ENCODE measurements at regions not wholly inside any gene's neighbourhood (a gene's known extent, or its start where the extent isn't known, plus 50 kb on each side); places are given as distances from the start of the nearest gene placed in this dataset.
A peak's percentile ranks its signal among the peaks of the same experiment; 100 is the strongest.

DNA sequence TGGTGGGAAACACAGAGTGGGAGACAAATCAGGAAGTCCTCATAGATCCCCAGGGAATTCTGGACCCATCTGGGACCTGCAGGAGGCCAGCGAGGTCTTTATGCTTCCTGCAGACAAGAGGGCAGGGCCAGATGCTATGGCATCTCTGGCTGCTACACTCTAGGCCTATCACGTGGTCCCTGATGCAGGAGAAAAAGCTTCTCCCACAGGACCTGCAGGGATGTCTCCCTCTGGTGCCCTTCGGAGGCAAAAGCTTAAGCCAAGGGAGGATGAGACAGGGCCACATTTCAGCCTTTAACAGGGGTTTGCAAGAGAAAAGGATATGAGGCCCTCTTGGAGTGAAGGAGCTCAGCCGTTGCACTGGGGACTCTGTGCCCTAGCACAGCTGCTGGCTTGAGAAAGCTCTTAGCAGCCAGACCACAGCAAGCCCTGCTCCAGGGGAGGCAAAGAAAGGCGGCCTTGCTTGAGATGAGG, 243.0 kb downstream of the C1orf94 start:
- H3K9me3 ChIP-seq (ENCODE audit: control insufficient read depth, low read depth, low read length), result no peaks in the 10 kb centered on the region
- H3K79me2 ChIP-seq (ENCODE audit: control insufficient read depth, insufficient read depth, low read length), result no peaks in the 10 kb centered on the region
- H4K20me1 ChIP-seq (ENCODE audit: control insufficient read depth, extremely low read depth, insufficient read depth, low read length), result no peaks in the 10 kb centered on the region
- no peak overlapping the region for H3K27ac ChIP-seq (ENCODE audit: control insufficient read depth, insufficient read depth, low read length)
- H3K4me2 ChIP-seq (ENCODE audit: control insufficient read depth, extremely low read depth, insufficient read depth, low read depth, low read length), result no peak overlapping the region
- TF ChIP-seq CTCF (optimal IDR thresholded peaks at IDR 0.05 in 1 of 3, IDR thresholded peaks at IDR 0.05 in 1 of 3, conservative IDR thresholded peaks at IDR 0.05 in 1 of 3; ENCODE audit: extremely low read depth in 1 of 3, insufficient read depth in 2 of 3, low read length in 3 of 3) (peak in 2 of 3 experiments; percentile 21 to 45), EZH2 (IDR thresholded peaks at IDR 0.05; ENCODE audit: low read length) (no peak)
- no peak for FAIRE-seq
- H2AFZ ChIP-seq (ENCODE audit: control insufficient read depth, low read length), result no peak overlapping the region
- no peak overlapping the region for H3K9ac ChIP-seq (ENCODE audit: control insufficient read depth, extremely low read depth, insufficient read depth, low read length)
- no peak for DNase-seq (ENCODE audit: low read depth, low spot score)
- dilution Hi-C loops (cut with MboI; ENCODE audit: extremely low pct_ligation_motif_present, low sequenced_read_pairs), result no loop called here
- H3K36me3 ChIP-seq (ENCODE audit: control insufficient read depth in 2 of 2, extremely low read depth in 1 of 2, insufficient read depth in 2 of 2, low read length in 2 of 2), result no peaks in the 10 kb centered on the region
- H3K4me1 ChIP-seq (ENCODE audit: control insufficient read depth, extremely low read depth, insufficient read depth, low read length), result peaks cover 4% of the 10 kb centered on the region
- H3K4me3 ChIP-seq (ENCODE audit: control insufficient read depth in 2 of 3, extremely low read depth in 1 of 3, insufficient read depth in 2 of 3, low read depth in 1 of 3, low read length in 3 of 3), result no peak overlapping the region
- H3K27me3 ChIP-seq (ENCODE audit: control insufficient read depth, extremely low read depth, insufficient read depth, low read length), result no peaks in the 10 kb centered on the region
- H3K9me1 ChIP-seq (ENCODE audit: control insufficient read depth, extremely low read depth, insufficient read depth, low read length), result no peaks in the 10 kb centered on the region

DNA sequence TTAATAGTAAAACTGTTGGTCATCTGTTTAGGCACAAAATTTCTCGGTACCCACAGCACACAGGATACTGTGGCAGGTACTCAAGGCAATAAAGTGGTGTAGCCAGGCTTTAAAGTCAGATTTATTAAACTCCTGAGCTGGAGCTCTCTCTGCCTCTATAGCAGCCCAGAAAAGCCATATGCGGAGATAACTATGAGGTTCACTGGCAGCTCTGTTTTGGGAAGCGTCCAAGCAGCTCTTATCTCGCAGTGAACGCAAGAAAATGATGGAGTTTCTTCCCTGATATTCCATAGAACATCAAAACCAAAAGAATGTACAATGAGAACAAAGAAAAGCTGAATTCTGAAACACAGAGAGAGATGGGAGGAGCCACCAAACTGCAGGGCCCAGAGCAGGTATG, 248.3 kb downstream of the C1orf94 start:
- Histone ChIP-seq H3K4me3 (ENCODE audit: control insufficient read depth in 2 of 3, extremely low read depth in 1 of 3, insufficient read depth in 2 of 3, low read depth in 1 of 3, low read length in 3 of 3) (no peak overlapping the region), H3K9me3 (ENCODE audit: control insufficient read depth, low read depth, low read length) (no peaks in the 10 kb centered on the region), H3K4me2 (ENCODE audit: control insufficient read depth, extremely low read depth, insufficient read depth, low read depth, low read length) (no peak overlapping the region), H3K9ac (ENCODE audit: control insufficient read depth, extremely low read depth, insufficient read depth, low read length) (no peak overlapping the region), H3K4me1 (ENCODE audit: control insufficient read depth, extremely low read depth, insufficient read depth, low read length) (peaks cover 5% of the 10 kb centered on the region), H3K9me1 (ENCODE audit: control insufficient read depth, extremely low read depth, insufficient read depth, low read length) (no peaks in the 10 kb centered on the region), H4K20me1 (ENCODE audit: control insufficient read depth, extremely low read depth, insufficient read depth, low read length) (no peaks in the 10 kb centered on the region), H3K79me2 (ENCODE audit: control insufficient read depth, insufficient read depth, low read length) (no peaks in the 10 kb centered on the region), H2AFZ (ENCODE audit: control insufficient read depth, low read length) (no peak overlapping the region), H3K27ac (ENCODE audit: control insufficient read depth, insufficient read depth, low read length) (no peak overlapping the region), H3K36me3 (ENCODE audit: control insufficient read depth in 2 of 2, extremely low read depth in 1 of 2, insufficient read depth in 2 of 2, low read length in 2 of 2) (no peaks in the 10 kb centered on the region), H3K27me3 (ENCODE audit: control insufficient read depth, extremely low read depth, insufficient read depth, low read length) (no peaks in the 10 kb centered on the region)
- DNase-seq (ENCODE audit: low read depth, low spot score) (no peak), FAIRE-seq (no peak)
- dilution Hi-C loops (cut with MboI; ENCODE audit: extremely low pct_ligation_motif_present, low sequenced_read_pairs), result no loop called here
- TF ChIP-seq EZH2 (IDR thresholded peaks at IDR 0.05; ENCODE audit: low read length) (no peak), CTCF (optimal IDR thresholded peaks at IDR 0.05 in 1 of 3, IDR thresholded peaks at IDR 0.05 in 1 of 3, conservative IDR thresholded peaks at IDR 0.05 in 1 of 3; ENCODE audit: extremely low read depth in 1 of 3, insufficient read depth in 2 of 3, low read length in 3 of 3) (no peak)
